ENCODE measurements at regions not wholly inside any gene's neighbourhood (a gene's known extent, or its start where the extent isn't known, plus 50 kb on each side); places are given as distances from the start of the nearest gene placed in this dataset.
"Not testable (repeated sequence)": the region's sequence is repeated elsewhere in the genome, so short reads cannot be mapped to it uniquely, and the experiment has no call there.

GRCh38 chr2:236828820-236829219 lies 256.9 kb upstream of the COPS8 start:
- DNase-seq (ENCODE audit: low spot score) = no peak

GRCh38 chr2:236830926-236831325 lies 254.8 kb upstream of the COPS8 start:
- no peak for DNase-seq (ENCODE audit: low spot score)

- no peak for DNase-seq (ENCODE audit: low spot score)
These were observed 254.0 kb upstream of the COPS8 start for GRCh38 chr2:236831698-236832097.

GRCh38 chr2:236833501-236834073 lies 252.1 kb upstream of the COPS8 start:
- DNase-seq (ENCODE audit: low spot score) = no peak

- no peak for DNase-seq (ENCODE audit: low spot score)
These were observed 251.4 kb upstream of the COPS8 start for GRCh38 chr2:236834284-236834683.

- DNase-seq (ENCODE audit: low spot score) = no peak
These were observed 250.2 kb upstream of the COPS8 start for GRCh38 chr2:236835307-236836024.

- DNase-seq (ENCODE audit: low spot score) = not testable (repeated sequence)
These were observed 249.7 kb upstream of the COPS8 start for GRCh38 chr2:236836028-236836427.

- DNase-seq (ENCODE audit: low spot score) = no peak
These were observed 245.5 kb upstream of the COPS8 start for GRCh38 chr2:236840215-236840614.

- no peak for DNase-seq (ENCODE audit: low spot score)
These were observed 244.8 kb upstream of the COPS8 start for GRCh38 chr2:236840857-236841256.

- no peak for DNase-seq (ENCODE audit: low spot score)
These were observed 244.3 kb upstream of the COPS8 start for GRCh38 chr2:236841389-236841788.

- DNase-seq (ENCODE audit: low spot score) = no peak
These were observed 242.3 kb upstream of the COPS8 start for GRCh38 chr2:236843161-236843968.

GRCh38 chr2:236844711-236845110 lies 241.0 kb upstream of the COPS8 start:
- no peak for DNase-seq (ENCODE audit: low spot score)

- DNase-seq (ENCODE audit: low spot score) = no peak
These were observed 238.7 kb upstream of the COPS8 start for GRCh38 chr2:236847023-236847422.

GRCh38 chr2:236847538-236848263 lies 238.0 kb upstream of the COPS8 start:
- peak; percentile 65 for DNase-seq (ENCODE audit: low spot score)

- no peak for DNase-seq (ENCODE audit: low spot score)
These were observed 237.2 kb upstream of the COPS8 start for GRCh38 chr2:236848501-236848900.

- DNase-seq (ENCODE audit: low spot score) = no peak
These were observed 236.2 kb upstream of the COPS8 start for GRCh38 chr2:236849508-236849907.

GRCh38 chr2:236849940-236850339 lies 235.7 kb upstream of the COPS8 start:
- DNase-seq (ENCODE audit: low spot score) = no peak

GRCh38 chr2:236851187-236851586 lies 234.5 kb upstream of the COPS8 start:
- no peak for DNase-seq (ENCODE audit: low spot score)

- DNase-seq (ENCODE audit: low spot score) = no peak
These were observed 233.4 kb upstream of the COPS8 start for GRCh38 chr2:236852100-236852976.

GRCh38 chr2:236852977-236853374 lies 232.7 kb upstream of the COPS8 start:
- DNase-seq (ENCODE audit: low spot score) = no peak

- DNase-seq (ENCODE audit: low spot score) = no peak
These were observed 232.1 kb upstream of the COPS8 start for GRCh38 chr2:236853585-236854051.

All from iPS-NIHi11 (cell line).